K562 (cell line): ENCODE measurements at regions not wholly inside any gene's neighbourhood (a gene's known extent, or its start where the extent isn't known, plus 50 kb on each side); places are given as distances from the start of the nearest gene placed in this dataset.
A peak's percentile ranks its signal among the peaks of the same experiment; 100 is the strongest.

Experiments
- CBFA2T2 ChIP-seq: fragments of 450-650 bp; conservative IDR thresholded peaks from 2 replicates; pipeline ENCODE4 v1.6.1; 2017; ENCODE audit warnings: mild to moderate bottlenecking
- CHD7 ChIP-seq: fragments of 200-600 bp; sonication (generic); IDR thresholded peaks from one replicate; pipeline ENCODE4 v1.6.1; 2012; ENCODE audit warnings: mild to moderate bottlenecking, low read depth, low read length, inconsistent platforms
- DPF2 ChIP-seq: fragments of 450-650 bp; IDR thresholded peaks from 2 replicates; pipeline ENCODE4 v1.6.1; 2016
- EP400 ChIP-seq: fragments of 450-650 bp; IDR thresholded peaks from 2 replicates; pipeline ENCODE4 v1.6.1; 2017; ENCODE audit warnings: antibody characterized with exemption, mild to moderate bottlenecking, moderate library complexity
- ETV6 ChIP-seq, 3 experiments: fragments of 150-350 bp in 1 of 3; sonication (generic) in 1 of 3; formaldehyde crosslinking in 1 of 3; IDR thresholded peaks; 2 replicates each; pipeline versions ENCODE4 v1.6.1 to v1.8.0; 2014 to 2022; ENCODE audit warnings: borderline replicate concordance in 2 of 3, low read depth in 2 of 3, antibody characterized with exemption in 1 of 3, low read length in 1 of 3, mild to moderate bottlenecking in 1 of 3, missing genetic modification reagents in 1 of 3
- HIVEP1 ChIP-seq: fragments of 250-450 bp; sonication (Bioruptor Pico); IDR thresholded peaks from 2 replicates; pipeline ENCODE4 v1.4.0; 2020; ENCODE audit warnings: mild to moderate bottlenecking
- MAX ChIP-seq: sonication (generic); formaldehyde crosslinking; IDR thresholded peaks from 2 replicates; pipeline ENCODE4 v1.9.0; 2022; ENCODE audit warnings: mild to moderate bottlenecking, missing genetic modification reagents
- MAZ ChIP-seq, 2 experiments: fragments of 450-650 bp in 1 of 2; sonication (generic) in 1 of 2; formaldehyde crosslinking; IDR thresholded peaks in 1 of 2; conservative IDR thresholded peaks in 1 of 2; 2 replicates each; pipeline versions ENCODE4 v1.4.0 to v1.5.0; 2020; ENCODE audit warnings: mild to moderate bottlenecking in 1 of 2, missing genetic modification reagents in 1 of 2
- PHF21A ChIP-seq: fragments of 450-650 bp; IDR thresholded peaks from 2 replicates; pipeline ENCODE4 v1.6.1; 2017; ENCODE audit warnings: low read depth, borderline replicate concordance
- SMARCE1 ChIP-seq: fragments of 450-650 bp; IDR thresholded peaks from 2 replicates; pipeline ENCODE4 v1.7.1; 2016; ENCODE audit warnings: mild to moderate bottlenecking
- TEAD4 ChIP-seq, 2 experiments: sonication (generic) in 1 of 2; formaldehyde crosslinking in 1 of 2; IDR thresholded peaks; 2 replicates each; pipeline versions ENCODE4 v1.6.1 to v1.8.0; 2012 to 2022; ENCODE audit warnings: borderline replicate concordance in 1 of 2, inconsistent platforms in 1 of 2, low read length in 1 of 2, mild to moderate bottlenecking in 1 of 2, missing genetic modification reagents in 1 of 2
- TFE3 ChIP-seq: fragments of 450-650 bp; formaldehyde crosslinking; IDR thresholded peaks from 2 replicates; pipeline ENCODE4 v1.4.0; 2020; ENCODE audit warnings: mild to moderate bottlenecking, mixed read lengths
- ZNF77 ChIP-seq: fragments of 250-450 bp; sonication (Bioruptor Pico); IDR thresholded peaks from 2 replicates; pipeline ENCODE4 v1.5.0; 2020

DNA sequence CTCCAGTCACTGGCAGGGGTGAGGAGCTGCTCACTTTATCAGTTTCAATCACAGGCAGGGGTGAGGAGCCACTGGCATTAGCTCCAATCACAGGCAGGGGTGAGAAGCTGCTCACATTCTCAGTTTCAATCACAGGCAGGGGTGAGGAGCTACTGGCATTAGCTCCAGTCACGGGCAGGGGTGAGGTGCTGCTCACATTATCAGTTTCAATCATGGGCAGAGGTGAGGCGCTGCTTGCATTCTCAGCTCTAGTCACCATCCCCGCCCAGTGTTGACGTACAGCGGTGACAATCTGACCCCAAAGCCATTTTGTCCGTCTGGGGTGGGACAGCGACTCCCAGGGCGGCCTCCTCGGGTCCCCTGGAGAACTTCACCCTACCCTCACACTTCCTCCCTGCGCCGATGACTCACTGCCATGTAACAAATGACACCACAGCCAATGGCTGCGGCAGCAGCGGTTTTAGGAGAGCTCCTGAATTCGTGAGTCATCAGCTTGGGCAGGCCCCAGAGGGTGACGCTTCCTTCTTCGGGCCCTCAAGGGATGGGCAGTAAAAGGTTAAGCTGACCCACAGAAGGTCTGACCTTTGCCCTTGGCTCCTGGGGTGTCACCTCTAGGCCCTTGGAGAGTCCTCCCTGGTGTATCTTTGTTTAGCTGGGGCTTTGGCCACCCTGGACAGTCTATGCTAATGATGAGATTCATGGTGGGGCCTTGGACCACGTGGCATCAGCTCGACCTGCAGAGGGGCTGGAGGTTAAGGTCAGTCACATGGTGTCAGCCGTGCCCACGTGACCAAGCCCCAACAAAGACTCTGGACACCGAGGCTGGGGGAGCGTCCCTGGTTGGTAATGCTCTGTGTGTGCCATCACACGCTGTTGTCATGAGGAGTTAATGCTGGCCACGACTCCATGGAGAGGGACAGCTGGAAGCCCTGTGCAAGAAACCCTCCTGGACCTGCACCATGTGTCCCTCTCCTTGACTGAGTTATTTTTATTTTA is 171.7 kb downstream of the C16orf95 start (continued):
- TF ChIP-seq CHD7 (no peak), HIVEP1 (CRISPR knock-in tag) (no peak), ETV6 (IDR thresholded peaks at IDR 0.05; ENCODE audit: borderline replicate concordance in 1 of 2, low read depth in 2 of 2, low read length in 1 of 2) (no peak), ETV6 (CRISPR knock-in tag; IDR thresholded peaks at IDR 0.05; ENCODE audit: borderline replicate concordance) (no peak), EP400 (peak; percentile 40), SMARCE1 (peak; percentile 78; the same call in 1 of the 2 replicates), MAX (CRISPR knock-in tag) (peak; percentile 67), ZNF77 (no peak), MAZ (CRISPR knock-in tag; conservative IDR thresholded peaks at IDR 0.05 in 1 of 2, IDR thresholded peaks at IDR 0.05 in 1 of 2) (0 out of 4 replicates have a peak, but pooled peaks of 1 of the 2 experiments have one; percentile 15), TEAD4 (IDR thresholded peaks at IDR 0.05; ENCODE audit: low read length) (no peak), TEAD4 (CRISPR knock-in tag; IDR thresholded peaks at IDR 0.05; ENCODE audit: borderline replicate concordance) (no peak), TFE3 (CRISPR knock-in tag) (peak; percentile 54), CBFA2T2 (peak; percentile 49), PHF21A (0 out of 2 replicates have a peak, but pooled peaks have one; percentile 30), DPF2 (peak; percentile 77)
